Osteocyte (in vitro differentiated cells): ENCODE measurements at regions not wholly inside any gene's neighbourhood (a gene's known extent, or its start where the extent isn't known, plus 50 kb on each side); places are given as distances from the start of the nearest gene placed in this dataset.

Source experiments
- DNase-seq: peaks from one replicate; pipeline ENCODE4 v3.0.0; 2021; ENCODE audit warnings: mixed read lengths; ENCODE audit not compliant: unreplicated experiment; ENCODE audit errors: extremely low spot score
- H3K27ac Mint-ChIP-seq: one replicate; pipeline ENCODE4 v1.8.0; 2021; ENCODE audit warnings: mild to moderate bottlenecking, mixed read lengths; ENCODE audit not compliant: unreplicated experiment
- H3K27me3 Mint-ChIP-seq: one replicate; pipeline ENCODE4 v1.8.0; 2021; ENCODE audit warnings: mixed read lengths; ENCODE audit not compliant: unreplicated experiment
- H3K36me3 Mint-ChIP-seq: one replicate; pipeline ENCODE4 v1.8.0; 2021; ENCODE audit warnings: mixed read lengths; ENCODE audit not compliant: unreplicated experiment
- H3K4me1 Mint-ChIP-seq: one replicate; pipeline ENCODE4 v1.8.0; 2021; ENCODE audit warnings: mixed read lengths; ENCODE audit not compliant: unreplicated experiment
- H3K4me3 Mint-ChIP-seq: one replicate; pipeline ENCODE4 v1.8.0; 2021; ENCODE audit warnings: mild to moderate bottlenecking, moderate library complexity, mixed read lengths; ENCODE audit not compliant: unreplicated experiment
- H3K9me3 Mint-ChIP-seq: one replicate; pipeline ENCODE4 v1.8.0; 2021; ENCODE audit warnings: mixed read lengths; ENCODE audit not compliant: unreplicated experiment
- CTCF ChIP-seq: fragments of 200-600 bp; sonication (generic); IDR thresholded peaks from 2 replicates; pipeline ENCODE4 v1.5.0; 2021; ENCODE audit warnings: antibody characterized with exemption, mild to moderate bottlenecking, moderate library complexity

- Mint-ChIP-seq H3K4me1 (no peaks in the 10 kb centered on the region), H3K27me3 (no peaks in the 10 kb centered on the region), H3K36me3 (no peaks in the 10 kb centered on the region), H3K4me3 (no peak overlapping the region), H3K9me3 (no peaks in the 10 kb centered on the region), H3K27ac (no peak overlapping the region)
- no peak for TF ChIP-seq CTCF
- DNase-seq, result no peak
Observed at GRCh38 chr10:85535926-85536325, 830.7 kb downstream of the GRID1 start.

- Mint-ChIP-seq H3K4me1 (no peaks in the 10 kb centered on the region), H3K4me3 (no peak overlapping the region), H3K27ac (no peak overlapping the region), H3K9me3 (no peaks in the 10 kb centered on the region), H3K27me3 (no peaks in the 10 kb centered on the region), H3K36me3 (no peaks in the 10 kb centered on the region)
- no peak for TF ChIP-seq CTCF
- no peak for DNase-seq
Observed at GRCh38 chr10:85537561-85537960, 829.0 kb downstream of the GRID1 start.

- Mint-ChIP-seq H3K27ac (no peak overlapping the region), H3K9me3 (no peaks in the 10 kb centered on the region), H3K27me3 (no peaks in the 10 kb centered on the region), H3K4me1 (no peaks in the 10 kb centered on the region), H3K36me3 (no peaks in the 10 kb centered on the region), H3K4me3 (no peak overlapping the region)
- no peak for DNase-seq
- no peak for TF ChIP-seq CTCF
Observed at GRCh38 chr10:85538601-85539000, 828.0 kb downstream of the GRID1 start.

- Mint-ChIP-seq H3K9me3 (no peaks in the 10 kb centered on the region), H3K27ac (no peak overlapping the region), H3K36me3 (no peaks in the 10 kb centered on the region), H3K27me3 (no peaks in the 10 kb centered on the region), H3K4me1 (no peaks in the 10 kb centered on the region), H3K4me3 (no peak overlapping the region)
- TF ChIP-seq CTCF, result no peak
- no peak for DNase-seq
Observed at GRCh38 chr10:85542152-85542551, 824.4 kb downstream of the GRID1 start.

DNA sequence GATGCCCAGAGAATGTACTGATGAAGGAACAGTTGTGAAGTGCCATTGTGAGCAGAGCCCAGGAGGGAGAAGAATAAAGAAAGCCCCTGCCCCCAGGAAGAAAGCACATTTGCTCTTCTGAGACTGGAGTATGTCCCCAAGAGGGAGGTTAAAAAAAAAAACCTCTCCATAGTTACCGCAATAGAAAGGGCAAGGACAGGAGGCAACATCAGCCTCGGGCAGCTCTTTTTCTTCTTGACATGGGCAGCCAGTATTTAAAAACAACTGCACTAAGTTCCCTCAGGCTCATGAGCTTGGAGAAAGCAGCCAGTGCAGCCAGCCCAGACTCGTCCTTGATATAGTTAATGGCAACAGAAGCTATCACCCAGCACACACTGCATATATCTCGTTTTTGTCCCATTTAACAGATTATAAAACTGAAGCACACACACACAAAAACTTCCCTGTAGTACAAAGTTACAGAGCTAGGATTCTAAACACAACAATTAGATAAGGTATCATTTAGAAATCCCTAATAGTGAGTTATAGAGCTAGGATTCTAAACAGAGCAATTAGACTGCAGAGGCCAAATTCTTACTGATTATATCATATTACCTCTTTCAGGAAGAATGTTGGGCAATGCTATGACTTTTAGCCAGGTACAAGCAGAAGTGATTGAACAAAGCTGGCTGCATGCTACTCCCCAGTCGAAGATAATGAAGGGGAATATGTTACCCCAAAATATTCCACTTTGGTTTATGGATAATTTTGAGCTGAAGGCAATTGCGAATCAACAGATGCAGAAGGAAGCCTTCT, 823.5 kb downstream of the GRID1 start:
- no peaks in the 10 kb centered on the region for H3K27me3 Mint-ChIP-seq
- no peaks in the 10 kb centered on the region for H3K36me3 Mint-ChIP-seq
- no peaks in the 10 kb centered on the region for H3K9me3 Mint-ChIP-seq
- H3K27ac Mint-ChIP-seq, result no peak overlapping the region
- H3K4me3 Mint-ChIP-seq, result no peak overlapping the region
- H3K4me1 Mint-ChIP-seq, result no peaks in the 10 kb centered on the region
- DNase-seq, result no peak
- no peak for TF ChIP-seq CTCF
